CD1c-positive myeloid dendritic cell (primary cell): ENCODE measurements at regions not wholly inside any gene's neighbourhood (a gene's known extent, or its start where the extent isn't known, plus 50 kb on each side); places are given as distances from the start of the nearest gene placed in this dataset.

ENCODE experiments used
- DNase-seq: peaks from one replicate; pipeline ENCODE4 v3.0.0-alpha.2; 2016; ENCODE audit errors: extremely low spot score

- no peak for DNase-seq
Measured at GRCh38 chr16:63289834-63290460, 1253.7 kb upstream of the CDH8 start.

GRCh38 chr16:63287401-63287800 lies 1251.2 kb upstream of the CDH8 start:
- DNase-seq, result no peak

DNA sequence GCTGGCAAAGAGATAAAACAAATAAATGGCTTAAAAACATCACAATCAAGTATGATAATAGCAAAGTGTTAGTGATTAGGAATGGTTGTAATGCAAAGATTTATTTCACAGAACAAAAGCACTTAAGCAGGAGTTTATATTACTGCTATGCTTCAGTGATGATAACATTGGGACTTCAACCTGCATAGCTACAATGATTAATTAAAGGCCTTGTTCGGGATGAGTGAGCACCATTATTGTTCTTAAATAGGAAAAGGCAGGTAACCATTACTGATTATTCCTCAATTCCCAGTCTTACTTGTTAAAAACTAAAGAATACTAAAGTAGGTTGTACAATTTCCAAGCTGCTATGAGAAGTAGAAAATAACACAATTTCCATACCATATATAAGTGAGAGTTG lies 1247.5 kb upstream of the CDH8 start:
- DNase-seq, result no peak

- DNase-seq, result no peak
Measured at GRCh38 chr16:63244631-63245030, 1208.4 kb upstream of the CDH8 start.

- no peak for DNase-seq
Measured at GRCh38 chr16:63241497-63242028, 1205.3 kb upstream of the CDH8 start.

DNA sequence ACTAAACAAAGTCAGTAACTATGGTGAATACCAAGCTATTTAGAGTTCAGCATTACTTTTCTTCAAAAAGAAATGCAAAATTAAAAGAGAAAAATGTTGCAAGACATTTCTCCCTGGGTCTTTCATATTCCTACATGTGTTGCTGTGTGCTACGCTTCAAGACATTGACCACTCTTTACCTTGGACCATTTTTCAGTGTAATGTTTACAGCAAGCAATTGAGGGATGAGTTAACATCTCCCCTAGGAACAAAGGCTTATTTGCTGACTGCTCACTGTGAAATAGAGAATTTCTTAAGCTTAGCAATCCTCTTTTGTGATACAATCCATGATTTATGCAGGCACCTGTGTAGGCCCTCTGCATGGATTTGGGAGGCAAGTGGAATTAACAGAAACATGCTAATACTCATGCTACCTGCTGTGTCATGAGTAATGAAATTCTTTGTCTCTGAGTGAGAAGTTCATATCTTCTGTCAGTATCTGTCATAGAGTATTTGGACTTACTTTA lies 1202.9 kb upstream of the CDH8 start:
- no peak for DNase-seq

DNA sequence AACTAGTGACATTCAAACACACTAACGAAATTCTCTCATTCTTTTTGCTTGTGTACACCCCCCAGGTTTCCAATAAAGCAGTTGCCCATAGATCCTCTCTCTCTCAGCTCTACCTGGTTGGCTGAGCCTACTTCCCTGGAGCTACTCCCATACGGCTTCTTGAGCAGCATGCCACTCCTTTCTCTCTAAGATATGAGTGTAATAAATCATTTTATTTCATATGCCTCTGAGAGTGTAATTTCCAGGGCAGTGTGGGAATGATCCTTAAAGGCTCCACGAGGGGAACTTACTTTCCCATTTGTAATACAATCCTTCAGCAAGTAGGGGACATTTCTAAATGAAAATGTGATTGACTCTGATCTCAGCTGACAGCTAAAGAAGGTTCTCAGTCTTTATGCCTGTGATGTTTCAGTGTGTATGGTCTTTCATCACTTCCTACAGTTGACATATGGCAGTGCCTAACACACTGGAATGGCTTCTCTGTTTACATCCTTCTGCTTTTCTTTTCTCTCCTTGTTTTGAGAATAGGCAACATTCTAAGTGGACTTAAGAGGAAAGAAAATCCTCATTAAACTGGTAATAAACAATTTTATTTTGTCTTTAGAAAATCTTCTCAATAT lies 1194.3 kb upstream of the CDH8 start:
- DNase-seq, result no peak

- no peak for DNase-seq
Measured at GRCh38 chr16:63228259-63228658, 1192.0 kb upstream of the CDH8 start.

DNA sequence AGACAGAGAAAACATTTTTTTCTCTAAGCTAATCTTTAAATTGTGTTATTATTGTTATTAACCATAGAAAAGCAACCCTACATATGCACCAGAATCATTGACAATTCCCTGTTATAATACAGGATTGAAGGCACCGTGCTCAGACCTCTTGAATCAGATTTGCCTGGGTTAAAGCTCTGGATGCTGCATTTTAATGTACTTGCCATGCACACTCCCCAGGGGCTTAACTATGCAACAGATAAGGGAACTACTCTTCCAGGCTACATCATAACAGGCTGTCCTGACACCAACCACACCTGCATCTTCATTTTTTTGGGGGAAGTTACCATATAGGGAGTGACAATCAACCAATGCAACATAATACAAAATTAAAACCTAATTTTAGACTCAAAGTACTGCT lies 1187.6 kb upstream of the CDH8 start:
- no peak for DNase-seq

DNA sequence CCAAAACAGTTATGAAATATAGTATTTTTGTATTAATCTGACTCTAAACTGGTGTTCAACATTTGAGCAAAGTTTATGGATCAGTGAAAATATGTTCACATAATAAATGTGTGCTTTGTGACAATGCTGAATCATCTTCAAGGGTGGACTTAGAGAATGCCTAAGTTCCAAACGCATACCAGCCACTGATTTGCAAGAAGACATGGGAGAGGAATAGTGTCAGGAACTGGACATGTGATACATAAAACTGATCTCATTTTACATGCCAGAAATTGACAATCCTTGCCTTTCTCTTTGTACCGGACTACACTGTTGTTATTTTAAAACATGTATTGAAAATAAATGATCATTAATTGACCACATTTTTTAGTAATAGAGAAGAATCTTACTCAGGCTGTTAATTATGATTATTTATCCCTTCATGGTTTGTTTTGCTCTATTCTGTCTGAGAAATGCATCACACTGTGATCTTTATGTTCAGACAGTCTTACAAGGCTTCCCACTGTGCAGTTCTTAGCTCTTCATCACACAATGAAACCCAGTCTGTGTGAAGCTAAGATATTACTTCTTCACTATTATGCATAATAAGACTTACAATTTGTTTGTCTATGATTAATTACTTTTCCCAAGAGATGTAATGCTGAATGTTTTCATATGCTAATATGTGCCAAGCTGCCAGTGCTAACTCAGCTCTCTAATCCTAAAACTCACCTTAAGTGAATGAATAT lies 1180.6 kb upstream of the CDH8 start:
- DNase-seq, result no peak

DNA sequence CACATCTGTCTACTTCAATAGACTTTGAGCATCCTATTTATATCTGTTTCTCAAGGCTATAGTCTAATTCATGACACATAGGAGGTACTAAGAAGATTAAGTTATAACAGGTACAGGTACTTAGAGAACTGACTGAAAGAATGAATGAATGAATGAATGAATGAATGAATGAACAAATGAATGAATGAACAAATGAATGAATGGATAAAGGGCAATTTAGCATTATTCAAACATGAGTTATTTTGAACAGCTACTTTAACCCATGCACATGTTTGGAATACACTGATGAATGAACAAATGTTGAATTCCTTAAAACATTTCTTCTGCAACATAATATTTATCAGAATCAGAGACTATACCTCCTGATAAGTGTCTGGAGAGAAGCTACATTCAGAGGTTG lies 1165.6 kb upstream of the CDH8 start:
- no peak for DNase-seq

DNA sequence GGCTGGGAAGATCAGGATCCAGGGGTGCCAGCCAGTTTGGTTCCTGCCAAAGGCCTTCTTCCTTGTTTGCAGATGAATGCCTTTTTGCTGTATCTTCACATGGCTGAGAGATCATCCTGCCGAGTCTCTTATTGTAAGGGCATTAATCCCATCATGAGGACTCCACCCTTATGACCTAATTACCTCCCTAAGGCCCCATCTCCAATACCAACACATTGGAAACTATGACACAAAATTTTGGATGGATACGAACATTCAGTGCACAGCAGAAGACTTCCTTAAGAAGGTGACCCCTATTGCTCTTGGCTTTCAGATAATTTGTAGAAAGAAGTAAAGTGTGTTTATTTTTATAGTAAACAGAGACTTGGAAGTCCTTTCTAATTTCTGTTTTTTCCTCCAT lies 1164.7 kb upstream of the CDH8 start:
- DNase-seq, result no peak

DNA sequence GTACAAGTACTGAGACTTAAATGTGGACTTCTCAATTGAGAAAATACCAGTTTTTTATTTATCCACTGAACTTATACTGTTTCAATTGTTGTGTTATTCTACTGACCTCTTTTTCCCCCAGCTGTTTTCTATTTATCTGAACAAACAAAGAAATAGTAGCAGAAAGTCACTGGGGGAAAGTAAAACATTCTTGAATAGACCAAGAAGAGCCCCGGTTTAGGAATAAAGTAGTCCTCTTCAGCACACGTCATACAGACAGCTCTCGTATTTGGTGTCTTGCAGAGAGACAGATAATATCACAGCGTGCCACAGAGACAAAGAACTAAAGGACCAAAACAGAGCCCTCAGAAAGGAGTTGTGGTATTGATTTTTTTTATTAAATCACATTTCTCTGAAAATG lies 1159.1 kb upstream of the CDH8 start:
- no peak for DNase-seq

DNA sequence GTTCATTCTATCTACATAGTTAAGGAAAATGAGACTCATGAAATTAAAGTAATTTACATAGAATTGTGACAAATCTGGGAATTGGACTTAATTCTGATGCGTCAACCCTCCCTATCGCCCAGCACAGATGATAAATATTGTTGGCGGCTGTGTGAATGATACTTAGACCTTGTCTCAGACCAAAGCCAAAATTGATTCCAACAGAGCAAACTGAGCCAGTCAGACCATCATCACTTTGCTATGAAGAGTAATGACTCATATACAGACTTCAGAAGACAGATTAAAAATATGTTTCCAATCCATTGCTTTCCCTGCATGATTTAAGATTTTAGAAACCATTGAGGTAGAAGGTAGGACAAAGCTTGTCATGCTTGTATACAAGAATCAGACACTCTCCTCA lies 1156.7 kb upstream of the CDH8 start:
- no peak for DNase-seq

GRCh38 chr16:63188086-63188771 lies 1152.0 kb upstream of the CDH8 start:
- DNase-seq, result no peak

- no peak for DNase-seq
Measured at GRCh38 chr16:63187638-63188037, 1151.4 kb upstream of the CDH8 start.

- no peak for DNase-seq
Measured at GRCh38 chr16:63185235-63185780, 1149.1 kb upstream of the CDH8 start.

GRCh38 chr16:63183743-63184142 lies 1147.5 kb upstream of the CDH8 start:
- no peak for DNase-seq

GRCh38 chr16:63175313-63175712 lies 1139.1 kb upstream of the CDH8 start:
- no peak for DNase-seq

DNA sequence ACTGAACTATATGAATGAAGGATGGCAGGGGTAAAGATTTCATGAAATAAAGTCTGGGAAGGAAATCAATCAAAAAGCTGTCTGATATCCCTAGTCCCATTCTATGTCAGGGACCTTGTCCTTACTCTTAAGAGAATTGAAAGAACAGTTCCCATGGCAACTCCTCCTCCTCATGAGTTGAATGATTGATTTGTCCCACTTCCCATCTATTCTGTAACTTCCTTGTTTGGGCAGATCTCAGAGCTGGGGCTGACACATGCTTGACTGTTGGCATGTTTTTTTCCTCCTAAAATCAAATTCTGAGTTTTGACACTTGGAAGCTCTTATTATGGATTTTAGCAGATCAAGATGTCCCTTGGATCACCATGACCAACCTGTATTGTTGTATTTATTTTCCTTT lies 1138.6 kb upstream of the CDH8 start:
- no peak for DNase-seq

GRCh38 chr16:63171545-63171944 lies 1135.3 kb upstream of the CDH8 start:
- DNase-seq, result no peak

DNA sequence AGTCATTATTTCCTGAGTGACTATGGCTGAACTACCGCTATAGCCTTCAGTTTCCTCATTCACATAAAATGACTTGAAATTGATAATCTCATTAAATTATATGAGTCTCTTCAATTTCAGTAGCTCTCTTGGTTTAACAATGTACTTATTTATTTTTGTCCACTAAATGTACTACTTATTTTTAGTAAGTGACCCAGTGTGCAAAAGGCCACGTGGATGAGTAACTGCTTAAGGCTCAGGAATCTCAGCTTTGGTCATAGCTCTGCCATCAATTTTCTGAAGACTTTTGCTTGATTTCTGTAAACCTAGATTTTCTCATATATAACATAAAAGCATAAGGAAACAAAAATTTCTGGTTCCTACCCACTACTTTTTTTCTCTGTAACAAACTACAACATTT lies 1132.9 kb upstream of the CDH8 start:
- no peak for DNase-seq
